ENCODE measurements at regions not wholly inside any gene's neighbourhood (a gene's known extent, or its start where the extent isn't known, plus 50 kb on each side); places are given as distances from the start of the nearest gene placed in this dataset.
"Not testable (repeated sequence)": the region's sequence is repeated elsewhere in the genome, so short reads cannot be mapped to it uniquely, and the experiment has no call there.

GRCh38 chr7:81007051-81007450, 88.2 kb upstream of the SEMA3C start:
- DNase-seq (ENCODE audit: low read depth in 2 of 3, low spot score in 1 of 3), result no peak

GRCh38 chr7:81005254-81005653, 86.4 kb upstream of the SEMA3C start:
- no peak for DNase-seq (ENCODE audit: low read depth in 2 of 3, low spot score in 1 of 3)

- DNase-seq (ENCODE audit: low read depth in 2 of 3, low spot score in 1 of 3), result no peak
These were observed 85.2 kb upstream of the SEMA3C start for GRCh38 chr7:81004098-81004497.

- no peak for DNase-seq (ENCODE audit: low read depth in 2 of 3, low spot score in 1 of 3)
These were observed 84.5 kb upstream of the SEMA3C start for GRCh38 chr7:81003326-81003725.

GRCh38 chr7:81002421-81002820, 83.6 kb upstream of the SEMA3C start:
- DNase-seq (ENCODE audit: low read depth in 2 of 3, low spot score in 1 of 3), result no peak

- no peak for DNase-seq (ENCODE audit: low read depth in 2 of 3, low spot score in 1 of 3)
These were observed 80.9 kb upstream of the SEMA3C start for GRCh38 chr7:80999771-81000170.

GRCh38 chr7:80999100-80999499, 80.2 kb upstream of the SEMA3C start:
- DNase-seq (ENCODE audit: low read depth in 2 of 3, low spot score in 1 of 3), result no peak

- DNase-seq (ENCODE audit: low read depth in 2 of 3, low spot score in 1 of 3), result no peak
These were observed 79.0 kb upstream of the SEMA3C start for GRCh38 chr7:80997841-80998240.

- DNase-seq (ENCODE audit: low read depth in 2 of 3, low spot score in 1 of 3), result not testable (repeated sequence)
These were observed 77.4 kb upstream of the SEMA3C start for GRCh38 chr7:80996236-80996635.

GRCh38 chr7:80991654-80992053, 72.8 kb upstream of the SEMA3C start:
- DNase-seq (ENCODE audit: low read depth in 2 of 3, low spot score in 1 of 3), result no peak

GRCh38 chr7:80984619-80985018, 65.8 kb upstream of the SEMA3C start:
- no peak for DNase-seq (ENCODE audit: low read depth in 2 of 3, low spot score in 1 of 3)

GRCh38 chr7:80981405-80981804, 62.6 kb upstream of the SEMA3C start:
- no peak for DNase-seq (ENCODE audit: low read depth in 2 of 3, low spot score in 1 of 3)

GRCh38 chr7:80977751-80978150, 58.9 kb upstream of the SEMA3C start:
- DNase-seq (ENCODE audit: low read depth in 2 of 3, low spot score in 1 of 3), result no peak

- DNase-seq (ENCODE audit: low read depth in 2 of 3, low spot score in 1 of 3), result no peak
These were observed 55.8 kb upstream of the SEMA3C start for GRCh38 chr7:80974396-80975358.

- DNase-seq (ENCODE audit: low read depth in 2 of 3, low spot score in 1 of 3), result no peak
These were observed 52.4 kb upstream of the SEMA3C start for GRCh38 chr7:80971225-80971624.
